Activated T-helper 9 cell treated with anti-CD3 and anti-CD28 coated beads, Interleukin-2, amount 50 U/mL, for 16 hours (primary cell): ENCODE measurements at regions not wholly inside any gene's neighbourhood (a gene's known extent, or its start where the extent isn't known, plus 50 kb on each side); places are given as distances from the start of the nearest gene placed in this dataset.
"Not testable (repeated sequence)": the region's sequence is repeated elsewhere in the genome, so short reads cannot be mapped to it uniquely, and the experiment has no call there.

Source experiments
- DNase-seq: peaks from one replicate; pipeline ENCODE4 v3.0.0-alpha.2; 2020; ENCODE audit warnings: low read depth

- not testable (repeated sequence) for DNase-seq
Observed at GRCh38 chr2:7763418-7763817, 846.2 kb downstream of the RNF144A start.

DNA sequence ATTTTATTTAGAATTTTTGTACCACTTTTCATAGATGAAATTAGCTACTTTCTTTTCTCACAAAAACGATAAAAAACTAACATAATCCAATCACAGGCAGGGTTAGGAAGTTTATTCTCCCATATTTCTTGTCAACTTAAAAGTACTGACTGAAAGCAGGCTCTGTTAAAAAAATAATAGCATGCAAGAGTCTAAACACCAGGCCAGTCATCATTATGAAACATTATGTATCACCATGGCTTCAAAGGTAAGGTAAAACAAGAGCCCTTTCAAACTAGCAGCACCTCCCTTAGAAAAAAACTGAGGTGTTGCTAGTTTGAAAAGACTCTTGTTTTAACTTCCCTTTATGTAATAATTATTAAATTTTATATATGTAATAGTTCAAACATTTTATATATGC, 848.0 kb downstream of the RNF144A start:
- no peak for DNase-seq

DNA sequence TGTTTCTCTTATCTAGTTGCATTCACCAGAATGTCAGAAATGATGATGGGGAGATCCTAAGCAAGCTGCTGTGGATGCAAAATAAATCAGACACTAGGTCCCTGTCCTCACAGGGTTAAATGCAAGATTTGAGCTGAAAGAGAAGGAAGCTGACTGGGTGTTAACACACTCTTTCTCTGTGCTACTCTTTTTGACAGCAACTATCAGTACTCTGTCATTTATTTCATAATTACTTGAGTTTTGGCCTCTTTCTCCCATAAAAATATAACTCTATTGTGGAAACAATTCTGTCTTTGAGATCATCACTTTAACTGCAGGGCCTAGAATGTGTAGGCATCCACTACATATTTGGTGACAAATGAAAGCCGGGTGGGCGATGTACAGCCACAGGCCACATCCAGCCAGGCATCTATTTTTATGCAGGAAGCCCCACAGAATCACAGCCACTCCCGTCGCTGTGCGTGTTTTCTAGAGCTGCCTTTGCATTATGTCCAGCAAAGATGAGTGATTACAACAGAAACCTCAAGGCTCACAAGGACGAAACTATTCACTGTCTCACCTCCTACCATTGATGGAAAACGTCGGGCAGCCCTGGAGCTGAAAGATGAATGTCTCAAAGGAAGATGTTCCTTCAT, 849.0 kb downstream of the RNF144A start:
- no peak for DNase-seq

DNA sequence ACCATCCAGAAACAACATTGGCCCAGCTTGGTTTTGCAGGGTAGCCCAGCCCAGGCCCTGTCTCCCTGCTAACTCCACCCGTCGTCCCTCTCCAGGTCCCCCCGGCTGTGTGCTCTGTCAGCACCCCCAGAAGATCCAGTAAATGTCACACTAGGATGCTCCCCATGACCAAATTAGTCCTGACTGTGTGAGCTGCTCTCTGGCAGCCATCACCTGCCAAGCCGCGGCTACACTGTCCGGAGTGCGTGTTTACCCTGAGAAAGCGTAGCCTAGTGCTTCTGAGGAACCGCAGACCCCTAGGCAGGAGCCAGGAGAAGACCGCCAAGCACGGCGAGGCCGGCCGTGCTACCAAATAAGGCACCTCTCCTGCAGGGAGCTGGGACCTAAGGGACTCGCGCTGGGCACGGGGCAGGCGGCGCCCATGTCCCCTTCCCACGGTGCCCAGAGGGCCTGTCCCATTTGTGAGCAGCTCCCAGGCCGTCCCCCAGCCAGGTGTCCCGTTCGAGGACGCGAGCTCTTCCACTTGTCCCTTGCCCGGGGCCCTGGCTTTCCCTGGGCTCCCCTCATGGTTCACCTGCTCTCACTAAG, 849.9 kb downstream of the RNF144A start:
- no peak for DNase-seq

DNA sequence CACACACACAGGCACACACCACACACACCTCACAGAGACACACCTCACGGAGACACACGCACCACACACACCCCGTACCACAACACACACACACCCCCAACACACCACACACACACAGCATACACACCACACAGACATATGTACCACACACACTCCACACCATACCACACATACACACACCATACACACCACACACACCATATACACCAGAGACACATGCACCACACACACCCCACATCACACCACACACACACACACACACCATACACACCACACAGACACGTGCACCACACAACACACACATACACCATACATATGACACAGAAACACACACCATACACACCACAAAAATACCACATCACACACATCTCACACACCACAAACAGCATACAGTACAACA, 850.7 kb downstream of the RNF144A start:
- DNase-seq: no peak

DNA sequence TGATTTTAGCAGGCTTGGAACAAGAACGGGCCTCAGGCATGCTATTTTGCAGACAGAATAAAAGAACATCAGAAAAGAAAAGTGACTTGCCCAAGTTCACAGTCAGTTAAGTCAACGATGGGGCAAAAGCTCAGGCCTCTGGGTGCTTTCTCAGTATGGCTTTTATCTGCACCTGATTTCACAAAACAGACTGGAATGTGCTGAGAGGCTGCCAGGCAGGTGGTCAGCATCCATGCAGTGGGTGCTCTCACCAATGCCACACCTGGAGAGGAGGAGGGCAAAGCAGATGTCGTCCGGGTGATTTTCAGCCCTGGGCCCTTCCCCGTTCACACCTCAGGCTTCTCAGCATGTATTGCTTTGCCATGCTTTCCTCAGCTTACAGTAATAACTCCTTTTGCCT, 854.6 kb downstream of the RNF144A start:
- DNase-seq: no peak

DNA sequence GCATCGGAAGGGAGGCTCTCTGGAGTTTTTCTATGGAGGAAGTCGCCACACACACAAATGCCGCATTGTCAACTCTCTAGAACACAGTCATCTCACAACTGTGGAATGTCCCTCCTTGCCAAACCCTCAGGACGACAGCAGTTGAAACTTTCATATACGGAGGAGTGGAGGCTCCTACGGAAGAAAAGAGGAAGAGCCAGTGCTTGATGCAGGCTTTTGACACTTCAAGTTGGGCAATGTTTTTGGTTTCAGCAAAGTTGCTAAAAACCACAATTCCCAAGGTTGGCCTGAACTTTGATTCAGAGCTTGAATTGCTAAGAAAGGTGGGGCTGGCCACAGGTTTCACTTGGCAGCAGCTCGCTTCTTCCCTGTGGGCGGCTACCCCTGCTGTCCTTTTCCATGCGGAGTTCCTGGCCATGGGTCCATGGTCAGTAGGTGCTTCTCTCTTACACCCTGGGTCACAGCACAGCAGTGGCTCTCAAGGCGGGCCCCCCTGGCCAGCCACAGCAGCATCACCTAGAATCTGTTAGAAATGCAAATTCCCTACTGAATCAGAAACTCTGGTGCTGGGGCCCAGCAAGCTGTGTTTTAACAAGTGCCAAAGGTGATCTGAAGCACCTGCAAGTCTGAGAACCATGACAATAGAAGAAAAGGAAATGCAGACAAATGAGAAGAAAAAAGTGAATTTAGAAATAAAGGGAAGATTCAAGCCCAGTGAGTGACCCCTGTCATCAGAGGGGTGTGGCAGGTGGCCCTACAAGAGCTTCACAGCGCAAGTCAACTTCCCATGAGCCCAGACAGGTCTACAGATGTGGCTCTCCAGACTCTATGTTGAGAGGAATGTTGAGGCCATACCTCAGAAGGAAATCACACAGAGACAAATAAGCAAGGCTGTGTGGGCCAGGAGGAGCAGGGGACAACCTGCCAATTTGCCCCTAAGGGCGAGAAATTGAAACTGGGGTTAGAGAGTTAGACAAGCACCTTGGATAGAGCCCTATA, 856.4 kb downstream of the RNF144A start:
- no peak for DNase-seq

DNA sequence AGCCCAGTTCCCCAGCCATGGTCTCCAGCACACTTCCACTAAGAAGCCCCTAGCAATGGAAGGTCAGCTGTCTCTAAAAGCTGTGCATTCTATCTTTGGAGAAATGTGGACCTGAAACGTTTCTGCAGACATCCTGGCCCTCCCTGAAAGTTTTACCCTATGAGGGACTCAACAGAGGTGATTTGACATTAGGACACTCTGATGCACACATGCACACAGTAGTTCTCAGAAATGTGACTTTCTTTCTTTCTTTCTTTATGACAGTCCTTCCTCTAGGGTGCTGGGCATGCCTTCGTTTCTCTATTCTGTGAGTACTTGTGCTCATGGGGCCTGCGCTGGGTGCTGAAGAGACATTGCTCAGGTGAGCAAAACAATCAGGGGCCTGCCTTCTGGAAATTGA, 857.3 kb downstream of the RNF144A start:
- no peak for DNase-seq

DNA sequence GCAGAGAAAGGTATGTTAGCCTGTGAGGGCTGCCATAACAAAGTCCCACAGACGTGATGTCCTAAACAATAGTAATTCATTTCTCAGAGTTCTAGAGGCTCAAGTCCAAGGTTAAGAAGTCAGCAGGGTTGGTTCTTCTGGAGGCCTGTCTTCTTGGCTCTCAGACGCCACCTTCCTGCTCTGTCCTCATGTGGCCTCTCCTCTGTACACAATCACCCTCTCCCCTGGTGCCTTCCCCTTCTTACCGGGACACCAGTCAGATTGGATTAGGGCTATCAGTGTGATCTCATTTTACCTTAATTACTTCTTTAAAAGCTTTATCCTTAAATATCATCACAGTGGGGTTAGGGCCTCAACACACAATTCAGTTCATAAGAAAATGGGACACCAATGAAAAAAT, 860.5 kb downstream of the RNF144A start:
- DNase-seq: no peak

- no peak for DNase-seq
Observed at GRCh38 chr2:7780321-7780720, 863.1 kb downstream of the RNF144A start.

DNA sequence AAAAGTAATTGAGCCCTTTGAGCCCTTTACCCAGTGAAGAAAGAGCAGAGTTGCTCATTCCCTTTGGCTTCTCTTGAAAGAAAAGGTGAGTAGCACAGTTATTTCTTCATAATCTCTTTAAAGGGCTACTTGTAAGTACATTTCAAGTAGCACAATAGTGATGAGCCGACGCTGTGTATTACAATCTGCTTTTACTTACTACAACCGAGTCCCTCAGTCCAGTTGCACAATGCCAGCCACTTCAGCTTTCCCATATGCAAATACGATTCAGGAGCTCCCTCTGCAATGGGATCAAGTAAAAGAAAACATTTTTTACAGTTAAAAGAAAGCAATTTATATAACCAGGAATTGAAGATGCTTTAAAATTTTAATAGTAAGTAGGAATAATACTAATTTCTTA, 868.5 kb downstream of the RNF144A start:
- no peak for DNase-seq

DNA sequence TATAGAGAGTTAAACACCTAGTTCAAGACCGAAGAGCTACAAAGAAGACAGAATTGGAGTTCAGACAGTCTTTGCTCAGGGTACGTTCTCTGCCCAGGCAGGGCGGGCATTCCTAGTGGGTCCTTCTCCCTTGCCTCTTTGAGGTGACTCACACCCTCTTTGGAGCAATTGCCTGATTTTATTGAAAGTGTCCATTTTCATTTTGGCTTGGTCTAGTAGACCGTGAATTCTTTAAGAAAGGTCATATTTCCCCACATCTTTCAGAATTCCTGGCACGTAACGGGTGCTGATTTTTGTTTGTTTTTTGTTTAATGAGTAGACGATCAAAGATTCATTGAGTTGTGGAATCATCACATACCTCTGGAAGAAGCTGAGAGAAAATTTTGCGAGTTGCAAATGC, 871.5 kb downstream of the RNF144A start:
- DNase-seq: no peak

DNA sequence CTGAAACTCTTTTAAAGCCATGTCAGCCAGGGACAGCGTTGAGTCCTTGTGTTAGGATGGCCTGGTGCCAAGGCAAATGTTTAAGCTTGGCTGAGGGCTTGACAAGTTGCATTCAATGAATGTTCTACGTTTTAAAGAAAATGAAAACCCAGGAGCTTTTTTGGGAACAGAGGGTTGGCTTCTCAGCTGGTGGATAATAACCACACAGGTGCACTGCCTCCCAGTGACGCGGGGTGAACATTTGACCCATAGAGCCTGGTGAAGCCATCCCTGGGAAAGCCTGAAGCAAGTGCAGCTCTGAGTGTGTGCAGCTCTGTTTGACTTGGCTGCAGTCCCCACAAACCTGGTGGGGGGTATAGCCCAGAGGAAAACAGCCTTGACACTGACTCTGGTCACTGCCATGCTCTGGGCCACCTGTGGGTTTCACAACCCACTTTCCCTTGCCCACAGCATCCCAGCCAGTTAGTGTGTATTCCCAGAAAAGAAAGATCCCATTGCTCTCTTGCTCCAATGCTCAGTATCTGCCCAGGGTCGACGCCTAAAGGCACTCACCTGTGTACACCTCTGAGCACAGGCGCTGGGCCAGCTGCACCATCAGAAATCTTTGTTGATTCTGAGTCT, 874.9 kb downstream of the RNF144A start:
- DNase-seq: no peak

DNA sequence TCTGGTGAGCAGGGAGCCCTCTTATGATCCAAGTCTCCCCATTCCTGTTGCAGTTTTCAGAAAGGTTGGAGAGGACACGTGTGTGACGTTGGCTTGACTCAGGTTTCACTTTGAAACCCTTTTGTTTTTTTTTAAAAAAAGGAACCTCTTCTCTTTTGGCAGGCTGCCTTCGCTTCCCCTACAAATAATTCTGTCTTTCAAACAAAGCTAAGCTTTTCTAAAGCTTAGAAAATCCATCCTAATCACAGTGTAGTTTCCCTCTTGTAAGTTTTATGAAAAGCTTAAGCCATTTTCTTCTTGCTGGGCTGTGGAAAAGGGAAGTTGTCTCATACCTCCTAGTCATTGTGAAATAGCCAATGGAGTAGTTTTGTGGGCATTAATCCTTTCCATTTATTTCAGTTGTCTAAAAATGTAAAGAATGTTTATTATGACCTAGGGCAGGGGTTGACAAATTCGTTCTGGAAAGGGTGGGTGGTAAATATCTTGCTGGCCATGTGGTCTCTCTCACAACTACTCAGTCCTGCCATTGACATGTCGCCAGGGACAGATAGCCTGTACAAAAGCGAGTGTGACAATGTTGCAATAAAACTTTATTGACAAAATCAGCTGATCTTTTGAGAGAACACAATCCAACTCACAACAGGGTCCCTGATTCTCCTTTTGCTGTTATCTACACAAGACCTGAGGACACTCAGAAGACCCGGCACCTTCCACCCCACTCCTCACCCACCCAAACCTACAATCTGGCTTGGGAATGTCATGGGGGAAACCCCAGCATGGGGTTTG, 878.8 kb downstream of the RNF144A start:
- DNase-seq: no peak

DNA sequence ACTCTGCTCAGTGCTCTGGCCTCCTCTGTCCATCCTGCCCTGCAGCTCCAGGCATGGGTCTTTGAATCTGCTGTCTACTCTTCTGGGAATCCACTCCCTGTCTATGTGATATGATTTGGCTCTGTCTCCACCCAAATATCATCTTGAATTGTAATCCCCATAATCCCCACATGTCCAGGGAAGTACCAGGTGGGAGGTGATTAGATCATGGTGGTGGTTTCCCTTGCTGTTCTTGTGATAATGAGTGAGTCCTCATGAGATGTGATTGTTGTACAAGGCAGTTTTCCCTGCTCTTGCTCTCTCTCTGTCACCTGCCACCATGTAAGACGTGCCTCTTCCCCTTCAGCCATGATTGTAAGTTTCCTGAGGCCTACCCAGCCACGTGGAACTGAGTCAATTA, 881.8 kb upstream of the ID2 start:
- DNase-seq: no peak

DNA sequence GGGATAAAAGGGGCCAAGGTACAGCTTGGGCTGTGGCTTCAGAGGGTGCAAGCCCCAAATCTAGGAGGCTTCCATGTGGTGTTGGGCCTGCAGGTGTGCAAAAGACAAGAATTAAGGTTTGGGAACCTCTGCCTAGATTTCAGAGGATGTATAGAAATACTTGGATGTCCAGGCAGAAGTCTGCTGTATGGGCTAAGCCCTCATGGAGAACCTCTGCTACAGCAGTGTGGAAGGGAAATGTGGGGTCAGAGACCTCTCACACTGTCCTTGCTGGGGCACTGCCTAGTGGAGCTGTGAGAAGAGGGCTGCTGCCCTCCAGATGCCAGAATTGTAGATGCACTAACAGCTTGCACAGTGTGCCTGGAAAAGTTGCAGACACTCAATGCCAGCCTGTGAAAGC, 880.6 kb upstream of the ID2 start:
- no peak for DNase-seq

GRCh38 chr2:7803515-7803914, 878.3 kb upstream of the ID2 start:
- DNase-seq: no peak

- no peak for DNase-seq
Observed at GRCh38 chr2:7809640-7810039, 872.2 kb upstream of the ID2 start.

DNA sequence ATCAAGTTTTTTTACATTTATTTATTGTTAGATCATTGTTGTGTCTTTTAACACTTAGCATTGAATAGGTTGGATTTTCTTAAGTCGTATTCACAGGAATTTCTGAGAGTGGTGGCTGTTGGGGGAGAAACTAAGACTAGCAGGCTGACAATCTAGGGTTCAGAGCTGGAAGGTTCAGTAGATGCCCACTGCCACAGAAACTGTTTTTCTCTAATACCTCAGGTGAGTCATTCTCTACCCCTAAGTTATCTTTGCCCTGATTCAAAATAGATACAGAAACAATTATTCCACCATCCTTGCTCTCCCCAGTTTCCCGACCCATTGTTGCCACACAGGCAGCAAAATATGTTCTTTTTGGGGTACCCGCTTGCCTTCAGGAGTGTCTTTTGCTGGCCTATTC, 870.8 kb upstream of the ID2 start:
- DNase-seq: no peak

- no peak for DNase-seq
Observed at GRCh38 chr2:7812231-7812995, 869.4 kb upstream of the ID2 start.
